COR-L47 (cell line): ENCODE measurements at regions not wholly inside any gene's neighbourhood (a gene's known extent, or its start where the extent isn't known, plus 50 kb on each side); places are given as distances from the start of the nearest gene placed in this dataset.

Experiments used
- DNase-seq: peaks from one replicate; lab custom pipeline; 2025; lab: John Stamatoyannopoulos, UW

GRCh38 chr6:146886587-146887446 is 288.0 kb downstream of the ADGB start:
- no peak for DNase-seq

GRCh38 chr6:146887447-146888077 is 288.8 kb downstream of the ADGB start:
- no peak for DNase-seq

GRCh38 chr6:146889303-146889702 is 290.5 kb downstream of the ADGB start:
- no peak for DNase-seq

GRCh38 chr6:146890172-146890571 is 291.4 kb downstream of the ADGB start:
- DNase-seq = no peak

GRCh38 chr6:146890644-146891434 is 292.1 kb downstream of the ADGB start:
- DNase-seq = no peak

- DNase-seq = no peak
These were observed 293.0 kb downstream of the ADGB start for GRCh38 chr6:146891615-146892265.

GRCh38 chr6:146892283-146892612 is 293.5 kb downstream of the ADGB start:
- no peak for DNase-seq

GRCh38 chr6:146892613-146893401 is 294.0 kb downstream of the ADGB start:
- no peak for DNase-seq

- no peak for DNase-seq
These were observed 294.9 kb downstream of the ADGB start for GRCh38 chr6:146893690-146894089.

- DNase-seq = no peak
These were observed 295.9 kb downstream of the ADGB start for GRCh38 chr6:146894624-146895023.

GRCh38 chr6:146895101-146895771 is 296.5 kb downstream of the ADGB start:
- no peak for DNase-seq

GRCh38 chr6:146895772-146896061 is 296.9 kb downstream of the ADGB start:
- DNase-seq = no peak

- DNase-seq = no peak
These were observed 297.5 kb downstream of the ADGB start for GRCh38 chr6:146896062-146896813.

- no peak for DNase-seq
These were observed 298.4 kb downstream of the ADGB start for GRCh38 chr6:146896960-146897701.

- no peak for DNase-seq
These were observed 299.5 kb downstream of the ADGB start for GRCh38 chr6:146898069-146898887.

- no peak for DNase-seq
These were observed 300.1 kb downstream of the ADGB start for GRCh38 chr6:146898888-146899227.

- no peak for DNase-seq
These were observed 302.0 kb upstream of the STXBP5 start for GRCh38 chr6:146901940-146902816.

- no peak for DNase-seq
These were observed 301.4 kb upstream of the STXBP5 start for GRCh38 chr6:146902846-146903245.
